GM10266 (cell line): ENCODE measurements at regions not wholly inside any gene's neighbourhood (a gene's known extent, or its start where the extent isn't known, plus 50 kb on each side); places are given as distances from the start of the nearest gene placed in this dataset.

Experiments
- DNase-seq: peaks from one replicate; pipeline ENCODE4 v3.0.0; 2012; ENCODE audit errors: extremely low spot score
- TF ChIP-seq, protein P1 (sequence below): IDR thresholded peaks from 2 replicates; pipeline ENCODE4 v1.5.1; 2012; ENCODE audit warnings: mild to moderate bottlenecking, low read depth; ENCODE audit not compliant: control insufficient read depth, insufficient read depth; ENCODE audit errors: missing control alignments

DNA sequence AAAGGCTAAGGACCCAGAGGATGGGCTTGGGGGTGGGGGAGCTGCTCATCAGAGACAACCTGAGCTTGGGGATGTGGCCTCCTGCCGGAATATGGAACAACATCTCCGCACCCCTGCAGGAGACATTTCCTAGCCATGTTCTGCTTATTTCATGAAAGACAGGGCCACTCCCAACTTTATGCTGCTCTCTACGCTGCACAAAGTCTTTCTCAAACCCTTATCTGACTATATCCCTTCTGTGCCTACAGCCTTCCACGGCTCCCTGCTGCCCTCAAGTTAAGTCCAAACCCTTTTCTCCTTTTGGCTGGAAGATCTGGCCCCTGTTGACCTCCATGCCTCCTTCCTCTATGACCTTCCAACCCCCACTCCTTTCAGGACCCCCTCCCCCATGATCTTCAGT, 562.0 kb downstream of the MN1 start:
- TF ChIP-seq, protein P1, sequence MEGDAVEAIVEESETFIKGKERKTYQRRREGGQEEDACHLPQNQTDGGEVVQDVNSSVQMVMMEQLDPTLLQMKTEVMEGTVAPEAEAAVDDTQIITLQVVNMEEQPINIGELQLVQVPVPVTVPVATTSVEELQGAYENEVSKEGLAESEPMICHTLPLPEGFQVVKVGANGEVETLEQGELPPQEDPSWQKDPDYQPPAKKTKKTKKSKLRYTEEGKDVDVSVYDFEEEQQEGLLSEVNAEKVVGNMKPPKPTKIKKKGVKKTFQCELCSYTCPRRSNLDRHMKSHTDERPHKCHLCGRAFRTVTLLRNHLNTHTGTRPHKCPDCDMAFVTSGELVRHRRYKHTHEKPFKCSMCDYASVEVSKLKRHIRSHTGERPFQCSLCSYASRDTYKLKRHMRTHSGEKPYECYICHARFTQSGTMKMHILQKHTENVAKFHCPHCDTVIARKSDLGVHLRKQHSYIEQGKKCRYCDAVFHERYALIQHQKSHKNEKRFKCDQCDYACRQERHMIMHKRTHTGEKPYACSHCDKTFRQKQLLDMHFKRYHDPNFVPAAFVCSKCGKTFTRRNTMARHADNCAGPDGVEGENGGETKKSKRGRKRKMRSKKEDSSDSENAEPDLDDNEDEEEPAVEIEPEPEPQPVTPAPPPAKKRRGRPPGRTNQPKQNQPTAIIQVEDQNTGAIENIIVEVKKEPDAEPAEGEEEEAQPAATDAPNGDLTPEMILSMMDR = no peak
- DNase-seq = no peak

DNA sequence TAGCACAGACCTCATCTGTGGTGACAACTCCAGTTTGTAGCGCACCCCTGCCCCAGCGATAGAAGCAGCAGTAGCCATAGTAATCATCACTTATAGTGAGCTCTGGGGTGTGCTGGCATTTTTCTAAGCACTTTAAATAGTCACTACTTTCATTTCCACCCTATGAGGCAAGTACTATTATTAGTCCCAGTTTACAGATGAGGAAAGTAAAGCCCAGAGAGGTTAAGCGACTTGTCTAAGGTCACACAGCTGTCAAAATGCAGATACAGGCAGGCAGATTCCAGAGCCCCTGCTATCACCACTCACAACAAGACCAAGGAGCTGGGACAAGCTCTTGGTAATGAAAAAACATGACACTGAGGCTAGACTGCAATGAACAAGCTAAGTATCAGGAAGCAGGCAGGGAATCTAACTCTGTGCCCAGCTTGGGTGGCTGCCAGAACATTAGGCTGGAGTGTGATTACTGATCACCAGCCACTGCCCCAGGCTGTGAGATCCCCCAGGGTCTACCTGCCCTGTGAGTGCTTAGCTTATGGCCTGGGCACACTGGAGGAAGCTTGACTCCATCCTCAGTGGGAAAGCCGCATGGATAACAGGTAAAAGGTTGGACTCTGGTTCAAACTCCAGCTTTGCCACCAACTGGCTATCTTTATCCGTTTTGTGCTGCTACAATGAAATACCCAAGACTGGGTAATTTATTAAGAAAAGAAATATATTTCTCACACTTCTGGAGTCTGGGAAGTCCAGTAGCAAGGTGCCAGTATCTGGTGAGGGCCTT, 561.1 kb downstream of the MN1 start:
- TF ChIP-seq, protein P1 = no peak
- DNase-seq = no peak

DNA sequence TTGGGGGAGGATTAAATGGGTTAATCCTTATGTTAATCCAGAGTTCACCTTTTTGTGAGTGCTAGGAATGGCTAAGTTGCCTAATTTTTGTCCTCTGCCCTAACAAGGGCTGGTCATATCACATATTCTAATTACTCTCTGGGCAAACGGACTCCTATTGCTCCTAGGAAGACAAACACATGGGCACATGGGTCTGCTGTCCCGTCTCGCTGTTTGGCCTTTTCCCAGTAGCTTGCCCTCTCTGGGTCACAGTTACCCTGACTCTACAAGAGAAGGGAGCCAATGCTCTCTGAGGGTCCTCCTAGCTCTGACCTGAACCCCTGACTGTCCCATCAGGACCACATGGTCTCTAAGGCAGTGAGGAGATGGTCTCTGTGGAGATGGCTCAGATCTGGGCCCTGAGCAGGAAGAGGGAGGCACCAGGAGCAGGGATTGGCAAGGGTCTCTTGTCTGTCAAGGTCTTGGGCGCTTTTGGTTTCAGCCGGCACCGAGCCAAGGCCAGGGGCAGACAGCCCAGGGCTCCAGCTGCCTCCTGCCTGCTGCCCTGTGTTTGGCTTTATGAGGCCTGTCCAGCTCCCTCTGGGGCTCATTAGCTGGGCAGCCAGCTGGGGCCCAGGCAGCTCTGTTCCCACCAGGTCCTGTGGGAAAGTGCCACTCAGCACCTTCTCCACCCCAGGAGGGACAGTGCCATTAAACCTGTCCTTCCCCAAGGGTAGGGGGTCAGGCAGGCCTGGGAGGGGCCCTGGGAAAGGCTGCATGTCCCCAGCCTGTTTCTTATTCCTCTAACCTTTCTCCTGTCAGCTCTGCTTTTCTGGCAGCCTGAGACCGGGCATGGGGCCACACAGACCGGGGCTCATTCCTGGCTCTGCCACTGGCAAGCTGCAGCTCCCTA, 559.9 kb downstream of the MN1 start:
- no peak for DNase-seq
- TF ChIP-seq, protein P1 = no peak

DNA sequence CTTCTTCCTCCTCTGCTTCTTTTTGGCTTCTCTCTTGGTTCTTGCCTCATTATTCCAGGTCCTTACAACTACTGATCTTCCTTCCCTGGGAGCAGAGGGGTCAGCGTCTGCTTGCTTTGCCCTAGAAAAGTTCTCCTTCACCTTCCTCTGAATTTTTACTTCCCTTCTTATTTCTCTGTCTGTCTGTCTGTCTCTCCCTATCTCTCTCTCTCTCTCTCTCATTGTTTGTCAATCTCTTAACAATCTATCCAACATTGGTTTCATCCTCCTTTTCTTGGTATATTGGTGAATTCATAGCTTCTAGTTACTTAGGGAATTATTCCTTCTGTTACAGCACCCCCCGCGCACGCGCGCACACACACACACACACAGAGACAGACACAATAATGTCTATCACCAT, 559.1 kb downstream of the MN1 start:
- DNase-seq = no peak
- TF ChIP-seq, protein P1 = no peak

DNA sequence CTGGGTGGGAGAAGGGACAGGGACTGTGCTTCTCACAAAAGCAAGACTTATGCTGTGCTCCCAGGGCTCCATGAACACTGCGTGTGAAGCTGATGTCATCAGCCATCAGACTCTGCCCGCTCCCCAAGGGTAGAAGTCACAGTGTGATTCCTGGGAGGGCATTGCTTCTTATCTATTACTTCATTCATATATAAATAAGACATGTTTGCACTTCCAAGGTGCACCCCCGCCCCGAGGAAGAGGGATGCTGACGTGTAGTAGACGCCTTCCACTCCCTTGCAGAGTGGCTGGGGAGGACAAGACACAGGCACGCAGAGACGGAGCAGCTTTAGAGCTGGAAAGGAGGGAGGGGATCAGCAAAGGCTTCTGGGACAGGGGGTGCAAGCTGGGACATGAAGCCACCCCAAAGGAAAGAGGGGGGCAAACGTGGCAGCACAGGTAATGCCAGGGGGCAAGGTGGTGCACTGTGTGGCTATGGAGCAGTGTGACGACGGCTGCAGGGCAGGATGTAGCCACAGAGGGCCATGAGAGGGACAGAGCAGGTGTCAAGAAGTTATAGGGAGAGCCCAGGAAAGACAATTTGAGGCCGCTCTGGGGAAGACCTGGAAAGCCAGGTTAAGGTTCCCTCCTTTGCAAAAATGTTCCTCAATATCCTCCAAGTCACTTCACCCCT, 558.5 kb downstream of the MN1 start:
- TF ChIP-seq, protein P1 = no peak
- no peak for DNase-seq

DNA sequence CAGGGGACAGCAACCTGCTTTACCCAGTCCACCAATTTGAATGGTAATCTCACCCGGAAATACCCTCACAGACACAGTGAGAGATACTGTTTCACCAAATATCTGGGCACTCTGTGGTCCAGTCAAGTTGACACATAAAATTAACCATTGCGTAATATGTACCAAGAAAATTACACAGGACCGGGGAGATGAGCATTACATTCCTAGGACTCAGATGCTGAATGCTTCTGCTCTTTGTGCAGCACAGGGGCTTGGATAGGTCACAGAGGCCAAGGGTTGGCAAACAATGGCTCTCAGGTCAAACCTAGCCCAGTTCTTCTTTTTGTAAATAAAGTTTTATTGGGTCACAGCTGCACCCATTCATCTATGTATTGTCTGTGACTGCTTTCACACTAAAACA, 557.2 kb downstream of the MN1 start:
- TF ChIP-seq, protein P1 = no peak
- DNase-seq = no peak

DNA sequence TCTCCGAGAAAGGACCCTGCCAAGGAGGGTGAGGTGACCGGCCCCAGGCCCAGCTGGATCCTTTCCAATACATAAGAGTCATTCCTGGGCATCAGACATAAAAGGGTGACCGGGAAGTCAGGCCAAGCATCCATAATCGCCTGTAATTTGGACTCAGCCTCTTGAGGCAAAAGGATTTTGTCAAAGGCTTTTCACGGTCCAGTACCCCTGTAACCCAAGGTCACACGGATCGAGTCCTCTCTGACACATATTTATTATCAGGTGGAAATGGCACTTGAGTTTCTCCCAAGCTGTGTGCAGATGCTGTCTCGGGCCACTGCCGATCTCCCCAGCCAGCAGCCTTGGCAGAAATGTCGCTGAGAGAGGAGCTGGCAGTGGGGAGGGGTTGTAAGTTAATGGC, 556.5 kb downstream of the MN1 start:
- no peak for DNase-seq
- TF ChIP-seq, protein P1 = no peak
